Stimulated activated CD8-positive, alpha-beta memory T cell treated with anti-CD3 and anti-CD28 coated beads, Interleukin-7, amount 100 ng/mL, for 4 hours (primary cell): ENCODE measurements at regions not wholly inside any gene's neighbourhood (a gene's known extent, or its start where the extent isn't known, plus 50 kb on each side); places are given as distances from the start of the nearest gene placed in this dataset.

Source experiments
- DNase-seq, 2 donors: peaks; one replicate each; pipeline ENCODE4 v3.0.0-alpha.2; 2020; ENCODE audit warnings: low read depth in 2 of 2

DNA sequence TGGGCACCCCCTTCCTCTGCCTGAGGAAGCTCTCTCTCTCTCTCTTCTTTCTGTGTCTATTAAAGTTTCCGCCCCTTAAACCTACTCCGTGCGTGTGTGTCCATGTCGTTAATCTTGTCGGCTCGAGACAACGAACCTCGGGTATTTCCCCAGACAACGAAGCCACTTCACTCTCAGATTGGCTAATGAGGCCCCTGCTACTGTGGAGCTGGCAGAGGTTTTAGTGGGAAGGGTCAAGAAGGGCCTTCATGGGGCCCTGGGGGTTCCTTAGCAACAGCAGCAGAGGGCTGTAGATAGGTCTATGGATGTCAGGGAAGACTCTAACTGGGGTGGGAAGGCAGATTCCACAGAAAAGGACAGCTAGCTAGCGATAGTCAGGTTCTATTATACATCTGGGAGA lies 239.8 kb upstream of the RAB4A start:
- DNase-seq = no peak

GRCh38 chr1:229031481-229032341 lies 239.2 kb upstream of the RAB4A start:
- DNase-seq = no peak

GRCh38 chr1:229032375-229032774 lies 238.5 kb upstream of the RAB4A start:
- DNase-seq = no peak

DNA sequence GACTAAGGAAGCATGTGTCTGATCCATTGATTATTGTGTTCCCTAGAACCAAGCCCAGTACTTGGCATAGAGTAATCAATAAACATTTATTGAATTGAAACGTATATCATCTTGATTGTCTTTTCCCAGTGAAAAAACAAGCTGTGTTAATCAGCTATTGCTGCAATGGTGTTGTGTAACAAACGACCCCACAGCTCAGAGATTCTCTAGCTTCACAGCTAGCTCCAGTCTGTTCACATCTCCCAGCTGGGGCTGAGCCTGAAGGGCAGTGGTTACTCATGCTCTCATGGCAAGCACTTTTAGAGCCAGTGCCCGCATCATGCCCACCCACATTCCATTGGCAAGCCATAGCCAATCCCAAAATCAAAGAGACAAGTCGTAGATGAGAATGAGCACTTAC lies 237.4 kb upstream of the RAB4A start:
- DNase-seq = no peak

- DNase-seq = no peak
These were observed 236.6 kb upstream of the RAB4A start for GRCh38 chr1:229034342-229034741.

- DNase-seq = no peak
These were observed 235.7 kb upstream of the RAB4A start for GRCh38 chr1:229035054-229035747.

GRCh38 chr1:229035748-229036082 lies 235.2 kb upstream of the RAB4A start:
- no peak for DNase-seq

- DNase-seq = no peak
These were observed 233.0 kb upstream of the RAB4A start for GRCh38 chr1:229037806-229038405.

DNA sequence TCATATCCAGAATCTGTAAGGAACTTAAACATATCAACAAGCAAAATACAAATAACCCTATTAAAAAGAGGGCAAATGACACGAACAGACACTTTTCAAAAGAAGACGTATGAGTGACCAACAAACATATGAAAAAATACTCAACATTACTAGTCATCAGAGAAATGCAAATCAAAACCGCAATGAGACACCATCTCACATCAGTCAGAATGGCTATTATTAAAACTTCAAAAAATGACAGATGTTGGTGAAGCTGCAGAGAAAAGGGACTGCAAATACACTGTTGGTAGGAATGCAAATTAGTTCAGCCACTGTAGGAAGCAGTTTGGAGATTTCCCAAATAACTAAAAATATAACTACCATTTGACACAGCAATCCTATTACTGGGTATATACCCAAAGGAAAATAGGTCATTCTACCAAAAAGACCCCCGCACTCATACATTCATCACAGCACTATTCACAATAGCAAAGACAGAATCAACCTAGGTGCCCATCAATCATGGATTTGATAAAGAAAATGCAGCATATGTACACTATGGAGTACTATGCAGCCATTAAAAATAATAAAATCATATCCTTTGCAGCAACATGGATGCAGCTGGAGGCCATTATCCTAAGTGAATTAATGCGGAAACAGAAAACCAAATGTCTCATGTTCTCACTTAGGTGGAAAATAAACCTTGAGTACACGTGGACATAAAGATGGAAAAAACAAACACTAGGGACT lies 230.1 kb upstream of the RAB4A start:
- no peak for DNase-seq

- DNase-seq = no peak
These were observed 229.0 kb upstream of the RAB4A start for GRCh38 chr1:229041946-229042345.

- no peak for DNase-seq
These were observed 228.4 kb upstream of the RAB4A start for GRCh38 chr1:229042482-229042881.

- DNase-seq = no peak
These were observed 227.8 kb upstream of the RAB4A start for GRCh38 chr1:229043115-229043514.

DNA sequence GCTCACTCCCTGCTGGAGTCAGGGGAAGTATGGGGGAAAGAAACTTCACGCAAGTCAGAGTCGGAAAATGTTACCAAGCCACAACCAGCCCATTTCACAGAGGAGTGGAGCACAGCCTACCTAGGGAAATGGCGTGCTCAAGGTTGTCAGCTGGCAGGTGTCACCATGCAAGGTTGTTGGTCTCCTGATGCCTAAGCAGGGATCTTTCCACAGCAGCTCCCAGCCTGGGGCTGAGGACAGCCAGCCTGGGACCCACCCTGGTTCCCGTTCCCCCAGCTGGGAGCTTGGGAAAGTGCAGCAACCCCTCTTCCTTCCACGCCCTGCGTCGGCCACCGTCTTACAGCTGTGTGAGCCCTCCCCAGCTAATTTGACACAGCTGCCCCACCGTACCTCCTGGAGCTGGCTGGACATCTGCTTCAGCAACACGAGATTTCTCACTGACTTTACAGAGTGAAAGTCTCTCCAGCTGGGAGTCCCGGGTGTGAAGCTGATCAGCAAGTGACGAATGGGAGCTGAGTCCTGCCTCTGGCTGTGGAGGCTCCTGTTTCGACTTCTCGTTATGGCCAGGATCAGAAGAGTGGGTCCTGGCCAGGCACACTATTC lies 224.6 kb upstream of the RAB4A start:
- DNase-seq = no peak

DNA sequence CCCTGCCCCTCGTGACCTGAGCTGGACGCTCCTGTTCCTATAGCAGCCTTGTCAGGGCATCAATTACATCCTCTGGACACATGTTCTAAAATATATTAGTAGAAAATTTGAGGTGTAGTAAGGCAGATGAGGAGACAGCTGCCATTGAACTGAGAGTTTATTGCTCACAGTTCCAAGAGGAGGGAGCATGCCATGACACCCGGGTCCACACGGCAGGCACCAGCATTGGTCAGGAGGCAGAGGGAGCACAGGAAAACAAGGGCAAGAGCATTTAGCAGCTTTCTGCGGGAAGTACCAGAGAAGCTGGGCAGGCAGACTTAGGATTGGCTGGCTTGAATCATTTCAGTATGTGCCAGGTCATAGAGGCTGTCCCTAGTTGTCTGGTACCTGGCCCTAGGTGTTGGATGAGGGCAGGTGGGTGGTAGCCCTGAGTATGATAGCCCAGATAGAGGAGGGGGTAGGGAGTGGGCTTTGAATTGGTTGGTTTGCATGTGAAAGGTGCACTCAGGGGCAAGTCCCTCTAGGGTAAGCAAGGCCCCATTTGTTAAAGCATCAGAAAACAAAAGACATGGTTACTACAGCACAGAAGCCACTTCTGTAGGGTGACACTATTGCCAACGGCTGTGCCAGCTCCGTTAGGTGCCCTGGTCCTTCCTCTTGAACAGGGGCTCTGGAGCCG lies 223.6 kb upstream of the RAB4A start:
- DNase-seq = no peak

DNA sequence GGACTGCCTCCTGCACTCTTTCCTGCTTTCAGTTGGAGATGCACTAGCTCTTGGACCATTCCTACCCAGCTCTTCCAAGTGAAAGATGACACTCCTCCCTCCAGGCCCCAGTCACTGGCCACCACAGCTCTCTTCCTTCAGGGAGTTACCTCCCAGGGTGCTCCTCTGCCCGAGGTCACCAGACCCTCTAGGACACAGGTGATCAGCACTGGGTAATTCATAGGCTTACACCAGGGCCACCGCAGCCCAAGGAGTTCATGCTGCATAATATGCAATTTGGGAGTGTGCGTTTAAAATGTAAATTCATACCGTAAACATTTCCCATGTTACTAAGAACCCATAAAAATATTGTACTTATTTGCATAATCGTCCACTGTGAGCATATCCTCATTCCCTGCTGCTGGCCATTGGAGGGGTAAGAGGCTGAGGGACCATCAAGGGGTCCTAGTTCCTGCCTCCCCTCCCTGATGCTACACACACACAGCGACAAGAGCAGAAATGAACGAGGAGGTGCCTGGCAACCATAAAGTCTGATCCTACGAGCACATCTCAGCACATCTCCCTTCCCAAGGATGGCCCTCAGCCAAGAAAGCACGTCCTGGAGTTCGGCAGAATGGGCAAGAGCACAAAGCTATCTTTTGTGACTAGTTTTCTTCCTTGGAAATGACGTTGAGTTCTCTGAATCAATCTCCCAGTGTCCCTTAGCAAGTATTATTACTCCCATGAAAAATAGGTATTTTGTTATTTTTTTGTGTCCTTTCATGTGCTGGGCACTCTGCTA lies 222.9 kb upstream of the RAB4A start:
- no peak for DNase-seq

- no peak for DNase-seq
These were observed 222.0 kb upstream of the RAB4A start for GRCh38 chr1:229048896-229049295.

- DNase-seq = no peak
These were observed 214.9 kb upstream of the RAB4A start for GRCh38 chr1:229056046-229056445.

GRCh38 chr1:229058111-229058561 lies 212.8 kb upstream of the RAB4A start:
- DNase-seq = peak in 1 of 2 donors; percentile 8

DNA sequence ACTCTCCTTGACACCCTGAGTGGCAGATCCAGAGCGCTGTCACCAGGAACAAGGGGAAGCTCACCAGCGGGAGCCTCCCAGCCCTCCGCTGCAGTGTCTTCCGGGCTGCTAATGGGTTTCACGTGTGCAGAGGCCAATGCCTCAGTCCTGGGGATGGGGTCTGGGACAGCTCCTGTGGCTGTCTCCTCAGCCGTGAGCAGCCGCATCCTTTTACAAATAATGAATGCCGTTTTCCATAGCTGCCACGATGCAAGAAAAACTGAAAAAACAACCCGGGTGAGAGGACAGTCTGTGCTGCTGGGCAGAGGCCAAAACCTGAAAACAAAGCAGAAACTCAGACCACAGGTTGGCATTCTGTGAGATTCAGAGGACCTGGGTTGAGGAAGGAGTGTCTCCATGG lies 212.2 kb upstream of the RAB4A start:
- no peak for DNase-seq
